Ramos (cell line): ENCODE measurements at regions not wholly inside any gene's neighbourhood (a gene's known extent, or its start where the extent isn't known, plus 50 kb on each side); places are given as distances from the start of the nearest gene placed in this dataset.

Source experiments
- in situ Hi-C: fragments of 300-500 bp; cut with MboI; formaldehyde crosslinking; loops from one replicate; pipeline ENCODE4 v1.14.3; 2022; ENCODE audit warnings: low sequenced_read_pairs; ENCODE audit not compliant: unreplicated experiment

- in situ Hi-C loops = no loop called here
These were observed 319.7 kb upstream of the GHITM start for GRCh38 chr10:83819609-83820008.

GRCh38 chr10:83820033-83820432, 319.3 kb upstream of the GHITM start:
- in situ Hi-C loops = no loop called here

GRCh38 chr10:83824099-83824498, 315.2 kb upstream of the GHITM start:
- in situ Hi-C loops = no loop called here

- in situ Hi-C loops = no loop called here
These were observed 305.2 kb upstream of the GHITM start for GRCh38 chr10:83834096-83834495.

GRCh38 chr10:83835945-83836745, 303.2 kb upstream of the GHITM start:
- in situ Hi-C loops = no loop called here

- in situ Hi-C loops = no loop called here
These were observed 290.6 kb upstream of the GHITM start for GRCh38 chr10:83848677-83849076.

- in situ Hi-C loops = no loop called here
These were observed 290.2 kb upstream of the GHITM start for GRCh38 chr10:83849150-83849549.

GRCh38 chr10:83852146-83852545, 287.2 kb upstream of the GHITM start:
- in situ Hi-C loops = loop anchor here (25.0 kb wide), 1 partner anchor 1040 kb away; no protein-coding TSS in a partner anchor

- in situ Hi-C loops = loop anchor here (25.0 kb wide), 1 partner anchor 1050 kb away; no protein-coding TSS in a partner anchor
These were observed 276.6 kb upstream of the GHITM start for GRCh38 chr10:83862723-83863122.

- in situ Hi-C loops = loop anchor here (25.0 kb wide), 1 partner anchor 1051 kb away; no protein-coding TSS in a partner anchor
These were observed 275.9 kb upstream of the GHITM start for GRCh38 chr10:83863283-83863966.

- in situ Hi-C loops = loop anchor here (25.0 kb wide), 1 partner anchor 1058 kb away; no protein-coding TSS in a partner anchor
These were observed 269.4 kb upstream of the GHITM start for GRCh38 chr10:83869898-83870297.

- in situ Hi-C loops = loop anchor here (25.0 kb wide), 1 partner anchor 1059 kb away; no protein-coding TSS in a partner anchor
These were observed 267.9 kb upstream of the GHITM start for GRCh38 chr10:83871187-83872081.

GRCh38 chr10:83880252-83880791, 259.0 kb upstream of the GHITM start:
- in situ Hi-C loops = no loop called here

- in situ Hi-C loops = no loop called here
These were observed 257.6 kb upstream of the GHITM start for GRCh38 chr10:83881661-83882060.

GRCh38 chr10:83886871-83887270, 252.4 kb upstream of the GHITM start:
- in situ Hi-C loops = no loop called here

GRCh38 chr10:83892737-83893136, 246.6 kb upstream of the GHITM start:
- in situ Hi-C loops = no loop called here

GRCh38 chr10:83896219-83896618, 243.1 kb upstream of the GHITM start:
- in situ Hi-C loops = no loop called here

GRCh38 chr10:83897626-83898025, 241.7 kb upstream of the GHITM start:
- in situ Hi-C loops = no loop called here

GRCh38 chr10:83908506-83908905, 230.8 kb upstream of the GHITM start:
- in situ Hi-C loops = no loop called here

- in situ Hi-C loops = no loop called here
These were observed 230.3 kb upstream of the GHITM start for GRCh38 chr10:83909001-83909400.
